ENCODE measurements at regions not wholly inside any gene's neighbourhood (a gene's known extent, or its start where the extent isn't known, plus 50 kb on each side); places are given as distances from the start of the nearest gene placed in this dataset.
"Not testable (repeated sequence)": the region's sequence is repeated elsewhere in the genome, so short reads cannot be mapped to it uniquely, and the experiment has no call there.

DNA sequence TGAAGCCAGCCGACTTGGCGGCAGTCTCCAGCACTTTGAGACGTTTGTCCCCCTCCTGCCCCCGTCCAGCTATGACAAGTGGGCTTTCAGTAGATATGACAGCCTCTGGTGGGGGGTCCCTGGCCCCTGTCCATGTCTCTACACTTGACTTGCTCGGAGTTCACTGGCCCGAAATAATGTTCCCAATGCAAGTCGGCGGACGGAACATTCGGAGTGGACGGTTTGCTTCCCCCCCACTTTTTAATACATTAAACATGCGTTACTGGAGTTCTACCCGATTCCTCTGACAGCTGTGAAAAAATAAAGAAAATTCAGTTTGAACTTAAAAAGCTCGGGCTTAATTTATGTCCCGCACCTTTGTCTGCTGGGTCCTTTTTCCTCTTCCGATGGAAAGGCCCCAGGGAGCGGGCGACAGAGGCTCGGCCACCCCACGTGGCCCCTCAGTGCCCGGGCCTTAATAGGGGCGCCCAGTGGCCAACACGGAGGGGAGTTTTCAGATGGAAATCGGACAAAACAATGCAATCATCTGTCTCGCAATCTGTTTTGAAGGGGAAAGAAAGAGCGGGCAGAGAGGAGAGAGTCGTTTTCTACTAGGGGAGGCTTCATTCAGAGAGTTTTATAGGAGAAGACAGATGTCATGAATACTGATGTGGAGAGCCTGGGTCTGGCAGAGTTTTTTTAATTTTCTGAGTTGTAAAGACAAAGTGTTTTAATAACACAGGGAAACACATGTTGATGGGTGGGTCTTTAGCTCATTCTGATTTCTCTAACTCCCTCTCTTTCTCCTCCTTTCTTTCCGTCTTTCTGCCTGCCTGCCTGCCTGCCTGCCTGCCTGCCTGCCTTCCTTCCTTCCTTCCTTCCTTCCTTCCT, 50.2 kb downstream of the SMIM38 start:
- Mint-ChIP-seq H3K27me3 (ENCODE audit: low read depth) (no peaks in the 10 kb centered on the region), H3K4me1 (ENCODE audit: low read depth) (no peaks in the 10 kb centered on the region), H3K4me3 (no peak overlapping the region), H3K36me3 (ENCODE audit: low read depth) (no peaks in the 10 kb centered on the region), H3K27ac (no peak overlapping the region), H3K9me3 (ENCODE audit: insufficient read depth) (no peaks in the 10 kb centered on the region)
- DNase-seq (no peak), ATAC-seq (no peak)
- ChIA-PET POLR2A (no interaction called here), CTCF (no interaction called here)

- CTCF ChIA-PET; H3K27ac Mint-ChIP-seq; H3K27me3 Mint-ChIP-seq (ENCODE audit: low read depth); DNase-seq; H3K36me3 Mint-ChIP-seq (ENCODE audit: low read depth); H3K4me1 Mint-ChIP-seq (ENCODE audit: low read depth); H3K9me3 Mint-ChIP-seq (ENCODE audit: insufficient read depth); ATAC-seq; H3K4me3 Mint-ChIP-seq; POLR2A ChIA-PET: not testable (repeated sequence)
These were observed 50.9 kb downstream of the SMIM38 start for GRCh38 chr11:69206613-69206965.

DNA sequence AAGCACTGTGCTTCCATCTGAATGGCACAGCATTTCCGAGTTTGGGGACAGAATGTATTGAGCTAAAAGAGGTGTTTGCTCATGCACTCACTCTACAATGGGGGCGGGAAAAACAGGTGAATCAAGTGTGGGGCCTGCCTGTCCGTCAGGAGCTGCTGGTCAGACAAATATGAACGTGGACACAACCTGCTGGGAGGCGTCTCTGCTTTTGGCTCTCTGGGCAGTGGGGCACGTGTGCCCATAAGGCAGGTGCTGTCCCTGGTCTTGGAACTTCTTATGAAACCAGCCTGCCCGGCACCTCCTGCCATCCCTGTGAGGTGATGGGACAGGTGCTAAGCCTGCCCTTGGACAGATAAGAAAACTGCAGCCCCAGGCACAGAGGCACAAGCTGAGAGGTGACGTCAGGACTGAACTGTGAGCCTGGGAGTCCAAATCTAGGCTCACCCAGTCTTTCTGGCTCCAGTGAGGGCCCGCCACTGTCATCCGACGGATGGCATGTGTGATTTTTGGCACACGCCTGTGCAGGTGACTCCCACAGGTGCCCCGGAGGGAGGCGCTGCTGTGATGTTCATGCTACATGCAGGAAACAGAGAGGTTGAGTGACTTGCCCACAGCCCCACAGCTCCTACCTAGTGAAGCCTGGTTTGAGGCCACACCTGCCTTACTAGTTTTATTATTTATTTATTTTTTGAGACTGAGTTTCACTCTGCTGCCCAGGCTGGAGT, 51.6 kb downstream of the SMIM38 start:
- Mint-ChIP-seq H3K27ac (no peak overlapping the region), H3K4me3 (no peak overlapping the region), H3K27me3 (ENCODE audit: low read depth) (peaks cover 9% of the 10 kb centered on the region), H3K36me3 (ENCODE audit: low read depth) (no peaks in the 10 kb centered on the region), H3K9me3 (ENCODE audit: insufficient read depth) (no peaks in the 10 kb centered on the region), H3K4me1 (ENCODE audit: low read depth) (no peaks in the 10 kb centered on the region)
- ATAC-seq (no peak), DNase-seq (no peak)
- ChIA-PET POLR2A (no interaction called here), CTCF (no interaction called here)

DNA sequence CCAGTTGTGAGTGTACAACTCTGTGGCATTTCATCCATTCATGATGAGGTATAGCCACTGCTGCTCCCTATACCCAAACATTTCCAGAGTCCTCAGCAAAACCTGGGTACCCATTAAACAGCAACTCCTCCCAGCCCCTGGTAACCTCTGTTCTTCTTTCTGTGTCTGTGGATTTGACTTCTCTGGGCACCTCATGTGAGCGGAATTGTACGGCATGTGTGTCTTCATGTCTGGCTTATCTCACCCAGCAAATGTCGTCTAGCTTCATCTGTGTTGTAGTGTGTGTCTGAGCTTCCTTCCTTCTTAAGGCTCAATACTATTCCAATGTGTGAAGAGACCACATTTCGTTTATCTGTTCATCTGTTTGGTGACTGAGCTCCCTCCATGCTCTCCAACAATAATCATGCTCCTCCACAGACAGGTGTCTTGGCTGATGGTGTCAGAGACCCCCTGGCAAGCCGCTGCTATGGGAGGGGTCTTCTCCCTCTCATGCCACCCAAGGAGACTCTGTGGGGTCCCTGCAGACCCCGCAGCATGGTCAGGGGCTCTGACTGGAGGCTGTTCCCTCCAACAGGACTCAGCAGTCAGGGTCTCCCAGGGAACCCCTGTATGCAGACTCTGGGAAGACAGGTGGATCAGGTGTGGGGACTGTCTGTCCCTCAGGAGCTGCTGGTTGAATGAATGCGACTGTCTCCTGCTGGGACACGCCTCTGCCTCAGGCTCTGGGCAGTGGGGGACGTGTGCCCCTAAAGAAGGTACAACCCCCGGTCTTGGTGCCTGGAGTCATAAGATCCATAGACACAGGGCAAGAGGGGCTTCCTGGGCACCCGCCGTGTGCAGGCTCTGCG, 52.7 kb downstream of the SMIM38 start:
- Mint-ChIP-seq H3K27ac (no peak overlapping the region), H3K4me1 (ENCODE audit: low read depth) (no peaks in the 10 kb centered on the region), H3K27me3 (ENCODE audit: low read depth) (peaks cover 12% of the 10 kb centered on the region), H3K36me3 (ENCODE audit: low read depth) (no peaks in the 10 kb centered on the region), H3K4me3 (no peak overlapping the region), H3K9me3 (ENCODE audit: insufficient read depth) (no peaks in the 10 kb centered on the region)
- ATAC-seq, result no peak
- POLR2A ChIA-PET, result no interaction called here
- CTCF ChIA-PET, result no interaction called here
- DNase-seq, result no peak

DNA sequence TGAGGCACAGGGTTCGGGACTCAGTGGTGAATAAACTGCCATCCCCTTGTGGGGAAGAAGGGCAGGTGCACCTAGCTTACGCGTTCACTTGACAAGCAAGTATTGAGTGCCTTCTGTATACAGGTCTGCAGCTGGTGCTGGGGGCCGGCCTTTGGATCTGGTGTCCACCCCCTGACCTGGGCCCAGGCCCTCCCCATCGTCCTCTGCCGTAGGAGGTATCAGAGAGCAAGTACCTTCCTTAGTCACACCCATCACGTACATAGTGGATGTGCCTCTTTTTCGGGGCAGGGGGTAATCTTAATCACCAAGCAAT, 53.3 kb downstream of the SMIM38 start:
- Mint-ChIP-seq H3K4me3 (no peak overlapping the region), H3K27ac (no peak overlapping the region), H3K36me3 (ENCODE audit: low read depth) (no peaks in the 10 kb centered on the region), H3K9me3 (ENCODE audit: insufficient read depth) (no peaks in the 10 kb centered on the region), H3K4me1 (ENCODE audit: low read depth) (no peaks in the 10 kb centered on the region), H3K27me3 (ENCODE audit: low read depth) (peaks cover 12% of the 10 kb centered on the region)
- ChIA-PET CTCF (no interaction called here), POLR2A (no interaction called here)
- DNase-seq, result no peak
- ATAC-seq, result no peak

- CTCF ChIA-PET, result no interaction called here
- Mint-ChIP-seq H3K27ac (no peak overlapping the region), H3K27me3 (ENCODE audit: low read depth) (peaks cover 14% of the 10 kb centered on the region), H3K9me3 (ENCODE audit: insufficient read depth) (no peaks in the 10 kb centered on the region), H3K4me3 (no peak overlapping the region), H3K36me3 (ENCODE audit: low read depth) (no peaks in the 10 kb centered on the region), H3K4me1 (ENCODE audit: low read depth) (no peaks in the 10 kb centered on the region)
- POLR2A ChIA-PET, result no interaction called here
- DNase-seq, result no peak
- no peak for ATAC-seq
These were observed 53.9 kb downstream of the SMIM38 start for GRCh38 chr11:69209421-69210309.

DNA sequence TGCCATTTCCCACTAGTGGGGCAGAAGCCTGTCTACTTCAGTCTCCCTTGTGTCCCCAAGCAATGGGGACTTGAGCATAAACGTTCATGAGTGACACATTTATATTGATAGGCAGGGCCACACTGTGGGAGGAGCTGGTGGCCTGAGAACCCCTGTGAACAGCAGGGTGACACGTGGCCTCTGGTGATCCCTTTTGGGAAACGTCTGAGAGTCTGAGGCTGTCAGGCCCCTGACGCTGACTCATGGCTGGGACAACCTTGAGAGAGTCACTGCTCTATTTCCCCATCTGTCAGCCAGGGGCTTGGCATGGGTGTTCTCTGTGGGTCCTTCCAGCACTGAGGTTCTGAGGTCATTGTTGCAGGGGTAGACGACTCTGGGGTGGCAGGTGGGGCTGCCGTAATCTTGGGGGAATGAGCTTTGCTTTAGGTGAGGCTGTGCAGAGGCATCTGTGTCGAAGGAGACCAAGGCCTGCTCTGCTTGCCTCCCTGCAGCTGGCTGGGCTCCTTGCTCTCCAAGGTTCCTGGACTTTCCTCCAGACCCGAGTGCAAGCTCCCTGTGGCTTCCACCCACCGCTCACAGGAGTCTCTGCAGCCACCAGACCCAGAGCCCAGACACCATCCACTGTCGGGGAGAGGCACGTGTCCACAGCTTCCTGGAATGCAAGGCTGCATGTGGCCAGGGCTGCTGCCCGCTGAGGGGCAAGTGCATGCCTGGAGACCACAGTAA, 54.7 kb downstream of the SMIM38 start:
- H3K36me3 Mint-ChIP-seq (ENCODE audit: low read depth), result no peaks in the 10 kb centered on the region
- CTCF ChIA-PET, result no interaction called here
- no peaks in the 10 kb centered on the region for H3K4me1 Mint-ChIP-seq (ENCODE audit: low read depth)
- POLR2A ChIA-PET, result interaction anchor here (0.6 kb wide), 1 partner anchor 567 kb away, joined by 3 read pairs; no protein-coding TSS in a partner anchor
- no peak overlapping the region for H3K27ac Mint-ChIP-seq
- ATAC-seq (no peak), DNase-seq (no peak)
- H3K4me3 Mint-ChIP-seq, result no peak overlapping the region
- no peaks in the 10 kb centered on the region for H3K9me3 Mint-ChIP-seq (ENCODE audit: insufficient read depth)
- peaks cover 14% of the 10 kb centered on the region for H3K27me3 Mint-ChIP-seq (ENCODE audit: low read depth)

DNA sequence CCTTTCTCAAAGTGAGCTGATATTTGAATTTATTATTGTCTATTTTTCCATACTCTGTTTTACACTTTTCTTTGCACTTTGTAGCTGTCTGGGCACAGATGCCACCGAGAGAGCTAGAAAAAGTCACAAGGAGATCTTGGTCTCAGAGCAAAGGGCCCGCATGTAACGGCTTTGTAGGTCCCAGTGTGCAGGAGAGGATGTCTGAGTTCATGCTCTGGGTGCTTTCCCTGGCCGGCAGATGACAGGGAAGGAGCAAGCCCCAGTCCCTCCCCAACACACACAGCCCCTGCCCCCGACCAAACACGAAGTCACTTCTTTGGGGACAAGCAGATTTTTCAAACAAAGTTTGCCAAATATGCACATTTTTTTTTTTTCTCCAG, 55.8 kb downstream of the SMIM38 start:
- ChIA-PET POLR2A (no interaction called here), CTCF (interaction anchor here (0.5 kb wide), 1 partner anchor 21 kb away, joined by 3 read pairs; no protein-coding TSS in a partner anchor)
- H3K36me3 Mint-ChIP-seq (ENCODE audit: low read depth), result no peaks in the 10 kb centered on the region
- peaks cover 14% of the 10 kb centered on the region for H3K27me3 Mint-ChIP-seq (ENCODE audit: low read depth)
- no peak overlapping the region for H3K27ac Mint-ChIP-seq
- H3K4me1 Mint-ChIP-seq (ENCODE audit: low read depth), result no peaks in the 10 kb centered on the region
- no peak overlapping the region for H3K4me3 Mint-ChIP-seq
- ATAC-seq (no peak), DNase-seq (no peak)
- H3K9me3 Mint-ChIP-seq (ENCODE audit: insufficient read depth), result no peaks in the 10 kb centered on the region

DNA sequence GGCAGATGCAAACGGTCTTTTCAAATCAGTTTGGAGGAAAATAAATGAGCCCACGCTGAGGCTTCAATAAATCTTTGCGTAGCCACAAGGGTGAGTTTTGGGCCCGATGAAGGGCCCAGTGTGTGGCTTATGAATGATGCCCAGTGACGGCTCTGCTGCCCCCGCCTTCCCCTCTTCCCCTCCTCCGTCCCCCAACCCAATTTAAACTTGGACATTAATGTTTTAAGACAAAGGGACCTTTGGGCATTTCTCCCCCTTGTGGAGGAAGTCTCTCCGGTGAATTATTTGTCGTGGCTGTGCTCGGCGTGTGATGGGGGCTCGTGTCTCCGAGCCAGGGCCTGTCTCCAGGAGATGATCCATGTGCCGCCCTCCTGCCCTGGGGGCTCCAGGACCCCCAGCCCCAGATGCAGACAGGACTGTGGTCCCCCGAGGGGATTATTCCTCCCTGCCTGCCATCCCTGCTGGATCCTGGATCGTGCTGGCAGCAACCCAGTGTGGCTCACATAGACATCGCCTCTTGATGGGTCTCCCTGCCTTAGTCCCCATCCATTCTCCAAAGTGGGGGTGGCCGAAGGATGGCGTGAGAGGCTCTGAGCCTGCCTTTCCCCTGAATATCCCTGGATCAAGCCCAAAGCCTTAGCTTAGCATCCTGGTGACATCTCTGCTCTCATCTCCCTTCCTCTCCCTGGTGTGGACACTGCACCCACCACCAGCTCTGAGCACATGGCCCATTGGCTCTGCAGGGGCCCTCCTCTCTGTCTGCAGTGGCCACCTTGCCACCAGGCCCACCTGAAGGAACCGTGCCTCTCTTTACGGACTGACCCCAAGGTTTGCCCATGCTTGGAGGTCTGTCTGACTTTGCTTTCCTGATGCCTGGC, 56.4 kb downstream of the SMIM38 start:
- ChIA-PET POLR2A (no interaction called here), CTCF (interaction anchor here (0.5 kb wide), 1 partner anchor 22 kb away, joined by 3 read pairs; no protein-coding TSS in a partner anchor)
- DNase-seq, result no peak

GRCh38 chr11:69212798-69213110, 57.0 kb downstream of the SMIM38 start:
- Mint-ChIP-seq H3K4me1 (ENCODE audit: low read depth) (no peaks in the 10 kb centered on the region), H3K27ac (no peak overlapping the region), H3K4me3 (no peak overlapping the region), H3K27me3 (ENCODE audit: low read depth) (peaks cover 14% of the 10 kb centered on the region), H3K36me3 (ENCODE audit: low read depth) (no peaks in the 10 kb centered on the region), H3K9me3 (ENCODE audit: insufficient read depth) (no peaks in the 10 kb centered on the region)
- CTCF ChIA-PET, result no interaction called here
- DNase-seq (no peak), ATAC-seq (no peak)
- POLR2A ChIA-PET, result no interaction called here

More for the DNA sequence above, 56.4 kb downstream of the SMIM38 start:
- Mint-ChIP-seq H3K27me3 (ENCODE audit: low read depth) (peaks cover 14% of the 10 kb centered on the region), H3K4me3 (no peak overlapping the region), H3K27ac (no peak overlapping the region), H3K9me3 (ENCODE audit: insufficient read depth) (no peaks in the 10 kb centered on the region), H3K4me1 (ENCODE audit: low read depth) (no peaks in the 10 kb centered on the region), H3K36me3 (ENCODE audit: low read depth) (no peaks in the 10 kb centered on the region)
- ATAC-seq, result no peak
